GM12891 (cell line): ENCODE measurements at regions not wholly inside any gene's neighbourhood (a gene's known extent, or its start where the extent isn't known, plus 50 kb on each side); places are given as distances from the start of the nearest gene placed in this dataset.

Experiments
- POLR2A ChIP-seq: IDR thresholded peaks from 2 replicates; pipeline ENCODE4 v1.6.1; 2011; ENCODE audit warnings: low read depth, low read length, control low read depth
- POLR2AphosphoS5 ChIP-seq: IDR thresholded peaks from 2 replicates; pipeline ENCODE4 v1.6.1; 2011; ENCODE audit warnings: low read depth, low read length, control low read depth

GRCh38 chr4:79147251-79147650 is 178.6 kb downstream of the NAA11 start:
- TF ChIP-seq POLR2A (no peak), POLR2AphosphoS5 (no peak)
